ENCODE measurements at regions not wholly inside any gene's neighbourhood (a gene's known extent, or its start where the extent isn't known, plus 50 kb on each side); places are given as distances from the start of the nearest gene placed in this dataset.

DNA sequence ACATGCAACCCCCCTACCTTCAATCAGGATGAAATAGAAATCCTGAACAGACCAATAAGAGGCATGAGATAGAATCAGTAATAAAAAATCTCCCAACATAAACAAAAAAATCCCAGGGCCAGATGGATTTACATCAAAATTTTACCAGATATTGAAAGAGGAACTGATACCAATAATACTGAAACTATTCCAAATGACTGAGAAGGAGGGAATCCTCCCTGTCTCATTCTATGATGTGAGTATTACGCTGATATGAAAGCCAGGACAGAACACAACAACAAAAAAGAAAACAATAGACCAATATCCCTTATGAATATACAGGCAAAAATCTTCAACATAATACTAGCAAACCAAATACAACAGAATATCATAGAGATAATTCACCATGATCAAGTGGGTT lies 109.0 kb upstream of the SMC2 start:
- Histone ChIP-seq H3K4me2 (ENCODE audit: low read depth, low read length) (no peak overlapping the region), H3K27me3 (ENCODE audit: control insufficient read depth in 1 of 2, insufficient read depth in 2 of 2, low read length in 2 of 2) (no peaks in the 10 kb centered on the region), H3K9me3 (ENCODE audit: low read length) (no peaks in the 10 kb centered on the region), H3K79me2 (ENCODE audit: insufficient read depth, low read length) (no peaks in the 10 kb centered on the region), H3K36me3 (replicated peaks in 1 of 2; ENCODE audit: control insufficient read depth in 1 of 2, insufficient read depth in 2 of 2, low read length in 2 of 2) (no peaks in the 10 kb centered on the region), H4K20me1 (ENCODE audit: insufficient read depth, low read length) (no peaks in the 10 kb centered on the region), H3K4me3 (replicated peaks in 1 of 3; ENCODE audit: insufficient read depth in 1 of 3, low read depth in 2 of 3, low read length in 3 of 3) (no peak overlapping the region), H3K4me1 (ENCODE audit: insufficient read depth, low read length) (no peaks in the 10 kb centered on the region), H3K27ac (ENCODE audit: extremely low read length, insufficient read depth, low read length) (no peak overlapping the region), H2AFZ (ENCODE audit: low read length) (no peak overlapping the region), H3K9ac (ENCODE audit: insufficient read depth, low read depth, low read length) (no peak overlapping the region)
- in situ Hi-C loops (cut with HindIII; ENCODE audit: extremely low pct_ligation_motif_present, low pct_unique_long_range_greater_than_20kb) (no loop called here), intact Hi-C loops (cut with micrococcal nuclease; ENCODE audit: unreplicated experiment) (no loop called here)
- FAIRE-seq (no peak), DNase-seq (ENCODE audit: low spot score) (no peak), ATAC-seq (no peak)
- TF ChIP-seq PPARG (CRISPR knock-in tag; conservative IDR thresholded peaks at IDR 0.05) (no peak), NFATC3 (CRISPR knock-in tag; IDR thresholded peaks at IDR 0.05) (no peak), WIZ (CRISPR knock-in tag; IDR thresholded peaks at IDR 0.05) (no peak), ARNT2 (CRISPR knock-in tag; IDR thresholded peaks at IDR 0.05; ENCODE audit: low read depth) (no peak), MATR3 (CRISPR knock-in tag; IDR thresholded peaks at IDR 0.05) (no peak)
- TF ChIP-seq, protein P1, sequence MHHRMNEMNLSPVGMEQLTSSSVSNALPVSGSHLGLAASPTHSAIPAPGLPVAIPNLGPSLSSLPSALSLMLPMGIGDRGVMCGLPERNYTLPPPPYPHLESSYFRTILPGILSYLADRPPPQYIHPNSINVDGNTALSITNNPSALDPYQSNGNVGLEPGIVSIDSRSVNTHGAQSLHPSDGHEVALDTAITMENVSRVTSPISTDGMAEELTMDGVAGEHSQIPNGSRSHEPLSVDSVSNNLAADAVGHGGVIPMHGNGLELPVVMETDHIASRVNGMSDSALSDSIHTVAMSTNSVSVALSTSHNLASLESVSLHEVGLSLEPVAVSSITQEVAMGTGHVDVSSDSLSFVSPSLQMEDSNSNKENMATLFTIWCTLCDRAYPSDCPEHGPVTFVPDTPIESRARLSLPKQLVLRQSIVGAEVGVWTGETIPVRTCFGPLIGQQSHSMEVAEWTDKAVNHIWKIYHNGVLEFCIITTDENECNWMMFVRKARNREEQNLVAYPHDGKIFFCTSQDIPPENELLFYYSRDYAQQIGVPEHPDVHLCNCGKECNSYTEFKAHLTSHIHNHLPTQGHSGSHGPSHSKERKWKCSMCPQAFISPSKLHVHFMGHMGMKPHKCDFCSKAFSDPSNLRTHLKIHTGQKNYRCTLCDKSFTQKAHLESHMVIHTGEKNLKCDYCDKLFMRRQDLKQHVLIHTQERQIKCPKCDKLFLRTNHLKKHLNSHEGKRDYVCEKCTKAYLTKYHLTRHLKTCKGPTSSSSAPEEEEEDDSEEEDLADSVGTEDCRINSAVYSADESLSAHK (CRISPR knock-in tag; IDR thresholded peaks at IDR 0.05; ENCODE audit: borderline replicate concordance): no peak
- ChIA-PET POLR2A (no interaction called here), CTCF (ENCODE audit: low intra/inter-chr PET ratio, low total read pairs) (no interaction called here)
- no TSS peak for BruUV-seq (replicated peaks)
- WGBS (ENCODE audit: low lambda C conversion rate): 0% methylated on average over 1 of the region's 1 CpG

DNA sequence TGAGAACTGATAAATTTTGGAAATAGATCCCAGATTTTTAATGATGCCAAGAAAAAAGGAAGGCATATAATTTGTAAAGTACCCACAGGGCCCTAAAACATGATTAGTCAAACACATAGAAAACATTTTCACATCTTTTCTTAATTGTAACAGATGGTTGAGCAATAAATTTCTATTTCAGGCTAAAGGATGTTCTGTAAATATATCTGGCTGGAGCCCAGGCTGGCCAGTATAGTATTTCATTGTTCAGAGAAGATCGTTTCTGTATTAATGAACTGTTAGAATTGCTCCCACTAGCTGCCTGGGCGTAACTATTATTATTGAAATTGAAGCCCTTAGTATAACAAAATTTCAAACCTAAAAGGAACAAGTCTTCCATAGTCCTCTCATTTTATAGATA lies 105.3 kb upstream of the SMC2 start:
- H3K36me3 ChIP-seq (replicated peaks in 1 of 2; ENCODE audit: control insufficient read depth in 1 of 2, insufficient read depth in 2 of 2, low read length in 2 of 2): no peaks in the 10 kb centered on the region
- H3K4me3 ChIP-seq (replicated peaks in 1 of 3; ENCODE audit: insufficient read depth in 1 of 3, low read depth in 2 of 3, low read length in 3 of 3): no peak overlapping the region
- FAIRE-seq: no peak
- no peak overlapping the region for H2AFZ ChIP-seq (ENCODE audit: low read length)
- POLR2A ChIA-PET: no interaction called here
- H3K27me3 ChIP-seq (ENCODE audit: control insufficient read depth in 1 of 2, insufficient read depth in 2 of 2, low read length in 2 of 2): no peaks in the 10 kb centered on the region
- H3K9me3 ChIP-seq (ENCODE audit: low read length): no peaks in the 10 kb centered on the region
- BruUV-seq (replicated peaks): no TSS peak
- H3K79me2 ChIP-seq (ENCODE audit: insufficient read depth, low read length): no peaks in the 10 kb centered on the region
- H4K20me1 ChIP-seq (ENCODE audit: insufficient read depth, low read length): no peaks in the 10 kb centered on the region
- CTCF ChIA-PET (ENCODE audit: low intra/inter-chr PET ratio, low total read pairs): no interaction called here
- WGBS (ENCODE audit: low lambda C conversion rate): 2% methylated on average over 2 of the region's 2 CpGs
- no peak for ATAC-seq
- H3K27ac ChIP-seq (ENCODE audit: extremely low read length, insufficient read depth, low read length): no peak overlapping the region
- H3K4me1 ChIP-seq (ENCODE audit: insufficient read depth, low read length): no peaks in the 10 kb centered on the region
- intact Hi-C loops (cut with micrococcal nuclease; ENCODE audit: unreplicated experiment): no loop called here
- in situ Hi-C loops (cut with HindIII; ENCODE audit: extremely low pct_ligation_motif_present, low pct_unique_long_range_greater_than_20kb): no loop called here
- DNase-seq (ENCODE audit: low spot score): no peak
- no peak overlapping the region for H3K9ac ChIP-seq (ENCODE audit: insufficient read depth, low read depth, low read length)
- no peak overlapping the region for H3K4me2 ChIP-seq (ENCODE audit: low read depth, low read length)
- TF ChIP-seq, protein P2, sequence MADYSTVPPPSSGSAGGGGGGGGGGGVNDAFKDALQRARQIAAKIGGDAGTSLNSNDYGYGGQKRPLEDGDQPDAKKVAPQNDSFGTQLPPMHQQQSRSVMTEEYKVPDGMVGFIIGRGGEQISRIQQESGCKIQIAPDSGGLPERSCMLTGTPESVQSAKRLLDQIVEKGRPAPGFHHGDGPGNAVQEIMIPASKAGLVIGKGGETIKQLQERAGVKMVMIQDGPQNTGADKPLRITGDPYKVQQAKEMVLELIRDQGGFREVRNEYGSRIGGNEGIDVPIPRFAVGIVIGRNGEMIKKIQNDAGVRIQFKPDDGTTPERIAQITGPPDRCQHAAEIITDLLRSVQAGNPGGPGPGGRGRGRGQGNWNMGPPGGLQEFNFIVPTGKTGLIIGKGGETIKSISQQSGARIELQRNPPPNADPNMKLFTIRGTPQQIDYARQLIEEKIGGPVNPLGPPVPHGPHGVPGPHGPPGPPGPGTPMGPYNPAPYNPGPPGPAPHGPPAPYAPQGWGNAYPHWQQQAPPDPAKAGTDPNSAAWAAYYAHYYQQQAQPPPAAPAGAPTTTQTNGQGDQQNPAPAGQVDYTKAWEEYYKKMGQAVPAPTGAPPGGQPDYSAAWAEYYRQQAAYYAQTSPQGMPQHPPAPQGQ (CRISPR knock-in tag; IDR thresholded peaks at IDR 0.05; ENCODE audit: borderline replicate concordance): no peak
- no peak for TF ChIP-seq ZNF326 (CRISPR knock-in tag; IDR thresholded peaks at IDR 0.05; ENCODE audit: borderline replicate concordance)
- no peak for TF ChIP-seq KLF11 (CRISPR knock-in tag; IDR thresholded peaks at IDR 0.05)
- TF ChIP-seq STAT5B (CRISPR knock-in tag; IDR thresholded peaks at IDR 0.05): no peak
- TF ChIP-seq NR2F1 (CRISPR knock-in tag; IDR thresholded peaks at IDR 0.05): no peak
